Activated CD4-positive, alpha-beta memory T cell treated with anti-CD3 and anti-CD28 coated beads for 36 hours (primary cell): ENCODE measurements at regions not wholly inside any gene's neighbourhood (a gene's known extent, or its start where the extent isn't known, plus 50 kb on each side); places are given as distances from the start of the nearest gene placed in this dataset.
"Not testable (repeated sequence)": the region's sequence is repeated elsewhere in the genome, so short reads cannot be mapped to it uniquely, and the experiment has no call there.

Experiments
- CTCF ChIA-PET: fragments of 350-600 bp; sonication (Branson Sonifier 250); formaldehyde crosslinking; loops from one replicate; lab custom pipeline; 2021; ENCODE audit warnings: antibody characterized with exemption, inconsistent platforms; lab: Charles Lee
- POLR2A ChIA-PET: fragments of 350-600 bp; sonication (Branson Sonifier 250); formaldehyde crosslinking; loops from one replicate; lab custom pipeline; 2021; ENCODE audit warnings: antibody characterized with exemption; lab: Charles Lee
- DNase-seq: peaks from one replicate; pipeline ENCODE4 v3.0.0-alpha.2; 2020
- H3K27ac Mint-ChIP-seq: one replicate; pipeline ENCODE4 v1.8.0; 2021; ENCODE audit warnings: mixed read lengths
- H3K27me3 Mint-ChIP-seq: one replicate; pipeline ENCODE4 v1.8.0; 2021; ENCODE audit warnings: mixed read lengths
- H3K36me3 Mint-ChIP-seq: one replicate; pipeline ENCODE4 v1.8.0; 2021; ENCODE audit warnings: mixed read lengths
- H3K4me1 Mint-ChIP-seq: one replicate; pipeline ENCODE4 v1.8.0; 2021; ENCODE audit warnings: low read depth, mixed read lengths
- H3K4me3 Mint-ChIP-seq: one replicate; pipeline ENCODE4 v1.8.0; 2021; ENCODE audit warnings: mild to moderate bottlenecking, mixed read lengths
- H3K9me3 Mint-ChIP-seq: one replicate; pipeline ENCODE4 v1.8.0; 2021; ENCODE audit warnings: mixed read lengths
- intact Hi-C: fragments of 100-400 bp; cut with micrococcal nuclease; formaldehyde crosslinking; loops from one replicate; pipeline ENCODE4 v1.15.1; 2023

DNA sequence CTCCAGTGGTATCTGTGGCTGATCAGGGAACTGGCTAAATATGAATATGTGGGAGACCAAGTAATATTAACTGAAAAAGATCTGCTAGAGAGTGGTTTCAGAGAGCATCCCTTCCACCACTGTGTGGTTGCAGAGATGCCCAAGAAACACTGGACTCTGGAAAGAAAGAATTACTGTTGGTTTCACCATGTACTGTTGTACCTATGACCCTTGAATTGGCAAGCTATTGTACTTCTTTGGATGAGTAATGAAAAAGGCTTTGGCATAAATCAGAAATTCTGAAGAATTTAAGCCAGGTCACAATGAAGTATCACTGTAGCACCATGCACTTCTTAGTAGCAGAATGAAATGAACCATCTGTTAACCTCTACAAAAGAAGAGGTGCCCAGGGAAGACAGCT, 134.4 kb upstream of the INTU start:
- intact Hi-C loops: no loop called here
- Mint-ChIP-seq H3K27ac (no peak overlapping the region), H3K27me3 (peaks cover 5% of the 10 kb centered on the region), H3K36me3 (no peaks in the 10 kb centered on the region), H3K4me1 (no peaks in the 10 kb centered on the region), H3K9me3 (no peaks in the 10 kb centered on the region), H3K4me3 (no peak overlapping the region)
- ChIA-PET POLR2A (no interaction called here), CTCF (no interaction called here)
- no peak for DNase-seq

DNA sequence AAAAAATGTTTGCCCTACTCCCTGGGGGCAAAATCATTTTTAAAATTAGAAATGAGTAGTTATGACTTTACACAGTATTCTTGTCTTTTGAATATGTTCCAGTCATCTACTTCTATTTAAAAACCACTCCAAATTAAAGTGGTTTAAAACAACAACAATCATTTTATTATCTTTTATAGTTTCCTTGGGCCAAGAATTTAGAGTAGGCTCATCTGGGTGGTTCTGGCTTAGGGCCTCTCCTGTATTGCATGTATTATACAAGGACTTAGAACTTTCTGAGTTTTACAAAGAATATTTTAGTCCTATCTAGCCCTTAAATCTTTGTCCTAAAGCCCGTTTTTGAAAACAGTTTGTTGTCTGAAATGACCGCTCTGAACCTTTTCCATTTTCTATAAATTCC, 132.5 kb upstream of the INTU start:
- ChIA-PET CTCF (no interaction called here), POLR2A (no interaction called here)
- Mint-ChIP-seq H3K27me3 (peaks cover 6% of the 10 kb centered on the region), H3K9me3 (no peaks in the 10 kb centered on the region), H3K27ac (no peak overlapping the region), H3K4me3 (no peak overlapping the region), H3K36me3 (no peaks in the 10 kb centered on the region), H3K4me1 (no peaks in the 10 kb centered on the region)
- intact Hi-C loops: no loop called here
- DNase-seq: no peak

DNA sequence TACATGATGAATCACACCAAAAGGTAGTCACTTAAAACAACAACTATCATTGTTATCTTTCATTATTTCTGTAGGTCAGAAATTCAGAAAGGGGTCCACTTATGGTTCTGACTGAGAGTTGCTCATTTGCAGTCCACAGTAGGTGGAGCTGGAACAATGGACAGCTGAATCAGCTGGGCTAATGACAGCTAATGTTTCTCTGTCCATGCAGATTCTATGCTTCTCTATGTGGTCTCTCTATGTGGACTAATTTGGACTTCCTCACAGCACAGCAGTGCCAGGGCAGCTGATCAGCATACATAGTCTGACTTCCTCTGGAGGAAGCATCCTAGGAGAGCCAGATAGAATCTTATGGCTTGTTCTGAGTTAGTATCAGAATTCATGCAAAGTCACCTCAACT, 131.7 kb upstream of the INTU start:
- H3K36me3 Mint-ChIP-seq: no peaks in the 10 kb centered on the region
- CTCF ChIA-PET: no interaction called here
- POLR2A ChIA-PET: no interaction called here
- H3K9me3 Mint-ChIP-seq: no peaks in the 10 kb centered on the region
- H3K4me3 Mint-ChIP-seq: no peak overlapping the region
- H3K27ac Mint-ChIP-seq: no peak overlapping the region
- H3K4me1 Mint-ChIP-seq: no peaks in the 10 kb centered on the region
- H3K27me3 Mint-ChIP-seq: peaks cover 5% of the 10 kb centered on the region
- DNase-seq: no peak
- intact Hi-C loops: no loop called here

GRCh38 chr4:127503111-127503510, 129.6 kb upstream of the INTU start:
- intact Hi-C loops: no loop called here
- H3K9me3 Mint-ChIP-seq: no peaks in the 10 kb centered on the region
- peaks cover 5% of the 10 kb centered on the region for H3K27me3 Mint-ChIP-seq
- ChIA-PET POLR2A (no interaction called here), CTCF (no interaction called here)
- DNase-seq: no peak
- H3K36me3 Mint-ChIP-seq: no peaks in the 10 kb centered on the region
- H3K4me1 Mint-ChIP-seq: no peaks in the 10 kb centered on the region
- H3K27ac Mint-ChIP-seq: no peak overlapping the region
- H3K4me3 Mint-ChIP-seq: no peak overlapping the region

DNA sequence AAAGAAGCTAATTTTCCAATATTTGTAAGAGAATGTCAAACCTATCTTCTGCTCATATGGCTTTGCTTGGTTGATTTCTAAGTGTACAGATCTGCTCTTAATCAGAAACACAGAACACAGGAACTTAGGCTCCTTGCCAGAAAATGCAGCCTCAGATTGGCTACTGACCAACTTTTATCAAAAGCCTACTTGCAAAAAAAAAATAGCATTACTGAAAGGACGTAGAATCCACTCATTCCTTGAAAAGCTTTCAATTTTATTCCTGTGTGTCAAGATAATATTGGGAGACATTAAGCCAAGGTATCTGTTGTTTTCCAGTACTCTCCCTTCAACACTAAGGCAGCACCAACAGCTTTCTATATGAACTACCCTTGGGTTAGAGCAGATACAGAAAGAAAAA, 127.6 kb upstream of the INTU start:
- CTCF ChIA-PET: no interaction called here
- POLR2A ChIA-PET: no interaction called here
- no peak overlapping the region for H3K4me3 Mint-ChIP-seq

DNA sequence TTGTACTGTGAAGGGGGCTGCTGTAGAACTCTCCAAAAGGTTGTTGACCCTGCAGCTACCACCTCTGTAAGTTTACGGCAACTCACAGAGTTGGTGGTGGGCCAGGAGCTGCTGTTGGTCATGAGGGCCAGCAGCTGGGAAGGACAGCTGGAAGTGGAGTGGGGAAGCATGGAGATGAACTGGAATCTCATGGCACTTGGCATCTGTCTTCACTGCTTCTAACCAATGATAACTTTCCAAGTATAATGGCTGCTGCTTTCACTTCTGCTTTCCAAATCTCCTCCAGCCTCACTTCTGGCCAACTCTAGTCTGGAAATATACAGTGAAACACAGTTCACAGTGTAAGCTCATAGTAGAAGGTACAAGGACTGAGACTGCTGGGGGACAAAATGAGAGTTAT, 126.5 kb upstream of the INTU start:
- H3K36me3 Mint-ChIP-seq: no peaks in the 10 kb centered on the region
- H3K4me3 Mint-ChIP-seq: no peak overlapping the region
- H3K9me3 Mint-ChIP-seq: no peaks in the 10 kb centered on the region
- H3K27ac Mint-ChIP-seq: no peak overlapping the region
- intact Hi-C loops: no loop called here
- H3K4me1 Mint-ChIP-seq: no peaks in the 10 kb centered on the region
- no peak for DNase-seq
- POLR2A ChIA-PET: no interaction called here
- H3K27me3 Mint-ChIP-seq: peaks cover 5% of the 10 kb centered on the region
- CTCF ChIA-PET: no interaction called here

More for the DNA sequence above, 127.6 kb upstream of the INTU start:
- intact Hi-C loops: no loop called here
- Mint-ChIP-seq H3K36me3 (no peaks in the 10 kb centered on the region), H3K27me3 (peaks cover 5% of the 10 kb centered on the region), H3K4me1 (no peaks in the 10 kb centered on the region), H3K27ac (no peak overlapping the region), H3K9me3 (no peaks in the 10 kb centered on the region)
- no peak for DNase-seq

DNA sequence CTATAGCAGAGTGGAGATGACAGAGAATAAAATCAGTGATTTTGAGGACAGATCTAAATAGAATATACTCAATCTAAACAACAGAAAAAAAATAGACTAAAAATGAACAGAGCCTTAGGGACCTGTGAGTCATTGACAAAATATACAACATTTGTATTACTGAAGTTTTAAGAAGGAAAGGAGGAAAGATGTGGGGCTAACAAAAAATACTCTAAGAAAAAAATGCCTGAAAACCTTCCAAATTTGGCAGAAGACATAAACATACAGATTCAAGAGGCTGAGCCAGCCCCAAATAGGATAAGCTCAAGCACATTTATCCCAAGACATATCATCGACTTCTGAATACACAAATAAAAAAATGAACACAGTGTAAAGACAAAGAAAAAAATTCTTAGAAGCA, 123.6 kb upstream of the INTU start:
- no peaks in the 10 kb centered on the region for H3K4me1 Mint-ChIP-seq
- H3K4me3 Mint-ChIP-seq: no peak overlapping the region
- ChIA-PET CTCF (no interaction called here), POLR2A (no interaction called here)
- no peaks in the 10 kb centered on the region for H3K27me3 Mint-ChIP-seq
- DNase-seq: no peak
- no peaks in the 10 kb centered on the region for H3K36me3 Mint-ChIP-seq
- intact Hi-C loops: no loop called here
- no peak overlapping the region for H3K27ac Mint-ChIP-seq
- no peaks in the 10 kb centered on the region for H3K9me3 Mint-ChIP-seq

GRCh38 chr4:127512672-127513071, 120.1 kb upstream of the INTU start:
- CTCF ChIA-PET, intact Hi-C loops, H3K4me3 Mint-ChIP-seq, H3K27ac Mint-ChIP-seq, DNase-seq, H3K4me1 Mint-ChIP-seq, H3K27me3 Mint-ChIP-seq, H3K36me3 Mint-ChIP-seq, POLR2A ChIA-PET, H3K9me3 Mint-ChIP-seq: not testable (repeated sequence)

GRCh38 chr4:127515259-127515658, 117.5 kb upstream of the INTU start:
- CTCF ChIA-PET, H3K36me3 Mint-ChIP-seq, H3K4me3 Mint-ChIP-seq, DNase-seq, POLR2A ChIA-PET, H3K27me3 Mint-ChIP-seq, H3K9me3 Mint-ChIP-seq, H3K27ac Mint-ChIP-seq, intact Hi-C loops, H3K4me1 Mint-ChIP-seq: not testable (repeated sequence)

DNA sequence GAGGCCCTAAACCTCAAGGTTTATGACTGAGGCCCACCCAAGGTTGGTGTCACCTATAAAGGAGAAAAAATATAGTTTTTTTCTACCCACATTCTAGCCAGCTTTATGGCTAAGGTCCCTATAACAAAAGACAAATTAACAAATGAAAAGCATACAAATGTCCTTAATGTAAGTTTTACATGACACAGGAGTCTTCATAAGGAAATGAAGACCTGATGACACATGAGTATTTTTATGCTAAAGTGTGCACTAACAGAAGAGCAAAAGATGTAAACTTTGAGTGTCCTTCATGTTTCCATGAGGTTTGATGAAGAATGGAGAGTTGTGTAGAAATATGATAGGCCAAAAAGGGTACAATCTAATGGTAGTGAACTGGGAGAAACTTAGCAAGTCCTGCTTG, 114.7 kb upstream of the INTU start:
- Mint-ChIP-seq H3K9me3 (no peaks in the 10 kb centered on the region), H3K36me3 (no peaks in the 10 kb centered on the region)
- CTCF ChIA-PET: no interaction called here

DNA sequence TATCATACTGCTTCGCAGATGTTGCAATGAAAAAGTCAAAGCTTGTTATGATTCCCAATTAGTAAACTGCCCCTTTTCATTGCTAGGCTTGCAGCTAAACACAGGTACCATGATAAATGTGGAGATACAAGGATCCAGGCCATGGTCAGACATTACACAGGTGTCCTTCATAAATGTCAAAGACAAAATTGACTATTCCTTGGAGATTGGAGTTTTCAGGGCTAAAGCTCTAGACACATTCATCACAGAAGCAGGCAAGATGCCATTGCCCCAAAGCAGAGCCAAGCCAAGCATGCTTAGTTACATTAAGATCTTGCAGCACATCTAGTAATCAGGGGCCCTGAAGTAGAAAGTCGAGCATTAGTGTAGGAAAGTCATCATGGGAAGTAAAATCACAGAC, 111.3 kb upstream of the INTU start:
- Mint-ChIP-seq H3K9me3 (no peaks in the 10 kb centered on the region), H3K36me3 (no peaks in the 10 kb centered on the region), H3K27ac (no peak overlapping the region), H3K4me1 (no peaks in the 10 kb centered on the region), H3K27me3 (no peaks in the 10 kb centered on the region), H3K4me3 (no peak overlapping the region)
- CTCF ChIA-PET: no interaction called here
- intact Hi-C loops: no loop called here
- POLR2A ChIA-PET: no interaction called here
- no peak for DNase-seq

More for the DNA sequence above, 114.7 kb upstream of the INTU start:
- H3K4me1 Mint-ChIP-seq: no peaks in the 10 kb centered on the region
- intact Hi-C loops: no loop called here
- POLR2A ChIA-PET: no interaction called here
- H3K27me3 Mint-ChIP-seq: no peaks in the 10 kb centered on the region
- H3K27ac Mint-ChIP-seq: no peak overlapping the region
- DNase-seq: no peak
- H3K4me3 Mint-ChIP-seq: no peak overlapping the region

GRCh38 chr4:127523369-127523768, 109.4 kb upstream of the INTU start:
- CTCF ChIA-PET: no interaction called here
- no peak for DNase-seq
- H3K4me3 Mint-ChIP-seq: no peak overlapping the region
- no peaks in the 10 kb centered on the region for H3K4me1 Mint-ChIP-seq
- no peaks in the 10 kb centered on the region for H3K27me3 Mint-ChIP-seq
- no peaks in the 10 kb centered on the region for H3K36me3 Mint-ChIP-seq
- no peak overlapping the region for H3K27ac Mint-ChIP-seq
- H3K9me3 Mint-ChIP-seq: no peaks in the 10 kb centered on the region
- intact Hi-C loops: no loop called here
- POLR2A ChIA-PET: no interaction called here

DNA sequence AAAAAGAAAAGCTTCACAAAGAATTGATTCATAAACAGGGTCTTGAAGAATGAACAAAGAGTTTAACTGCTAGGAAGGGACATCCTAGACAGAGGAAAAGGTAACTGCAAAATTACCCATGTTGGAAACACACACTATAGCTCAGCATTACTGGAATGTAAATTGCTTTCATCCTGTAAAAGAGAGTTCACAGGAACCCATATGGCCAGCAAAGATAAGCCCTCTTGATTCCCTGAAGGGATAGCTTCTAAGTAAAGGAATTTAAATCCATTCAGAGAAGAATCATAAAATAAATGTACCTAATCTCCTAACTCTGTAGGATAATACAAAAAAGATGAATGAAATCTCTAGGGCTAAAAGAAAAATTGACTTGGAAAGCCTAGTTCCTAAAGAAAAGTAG, 107.1 kb upstream of the INTU start:
- Mint-ChIP-seq H3K4me3 (no peak overlapping the region), H3K27me3 (no peaks in the 10 kb centered on the region), H3K9me3 (peaks cover 5% of the 10 kb centered on the region), H3K27ac (no peak overlapping the region), H3K4me1 (no peaks in the 10 kb centered on the region), H3K36me3 (no peaks in the 10 kb centered on the region)
- CTCF ChIA-PET: no interaction called here
- intact Hi-C loops: no loop called here
- no peak for DNase-seq
- POLR2A ChIA-PET: no interaction called here

GRCh38 chr4:127528302-127528701, 104.5 kb upstream of the INTU start:
- ChIA-PET CTCF (no interaction called here), POLR2A (no interaction called here)
- Mint-ChIP-seq H3K27ac (no peak overlapping the region), H3K4me3 (no peak overlapping the region), H3K36me3 (no peaks in the 10 kb centered on the region), H3K27me3 (peaks cover 2% of the 10 kb centered on the region), H3K9me3 (peaks cover 5% of the 10 kb centered on the region), H3K4me1 (no peaks in the 10 kb centered on the region)
- DNase-seq: no peak
- intact Hi-C loops: no loop called here
